HL-60 (cell line): ENCODE measurements at regions not wholly inside any gene's neighbourhood (a gene's known extent, or its start where the extent isn't known, plus 50 kb on each side); places are given as distances from the start of the nearest gene placed in this dataset.

Experiments
- DNase-seq, 2 experiments: peaks; one replicate each; pipeline ENCODE4 v3.0.0-alpha.2; 2010 to 2020; ENCODE audit warnings: low read depth in 1 of 2, low spot score in 1 of 2
- H3K27ac ChIP-seq: fragments of 250-450 bp; sonication (Bioruptor Pico); replicated peaks from 2 replicates; pipeline ENCODE4 v1.5.1; 2020; ENCODE audit warnings: mild to moderate bottlenecking, moderate library complexity
- H3K27me3 ChIP-seq: fragments of 250-450 bp; sonication (Bioruptor Pico); 2 replicates; pipeline ENCODE4 v1.5.1; 2021; ENCODE audit warnings: mild to moderate bottlenecking, moderate library complexity; ENCODE audit not compliant: insufficient read depth, poor library complexity, severe bottlenecking
- H3K4me3 ChIP-seq: replicated peaks from 2 replicates; pipeline ENCODE4 v1.5.1; 2011; ENCODE audit warnings: mild to moderate bottlenecking, control low read depth, low read length; ENCODE audit not compliant: insufficient read depth
- GABPA ChIP-seq: IDR thresholded peaks from 2 replicates; pipeline ENCODE4 v1.6.1; 2012; ENCODE audit warnings: low read depth
- POLR2AphosphoS5 ChIP-seq: IDR thresholded peaks from 2 replicates; pipeline ENCODE4 v1.6.1; 2012; ENCODE audit warnings: low read depth
- SPI1 ChIP-seq: IDR thresholded peaks from 2 replicates; pipeline ENCODE4 v1.6.1; 2012; ENCODE audit warnings: low read depth, mild to moderate bottlenecking, borderline replicate concordance
- TF ChIP-seq, protein P1 (sequence below): IDR thresholded peaks from one replicate; pipeline ENCODE4 v1.5.1; 2011; ENCODE audit warnings: low read length, control low read depth, inconsistent platforms; ENCODE audit not compliant: insufficient read depth
- TF ChIP-seq, protein P2 (sequence below): IDR thresholded peaks from 2 replicates; pipeline ENCODE4 v1.6.1; 2012; ENCODE audit warnings: low read depth; ENCODE audit not compliant: insufficient replicate concordance

DNA sequence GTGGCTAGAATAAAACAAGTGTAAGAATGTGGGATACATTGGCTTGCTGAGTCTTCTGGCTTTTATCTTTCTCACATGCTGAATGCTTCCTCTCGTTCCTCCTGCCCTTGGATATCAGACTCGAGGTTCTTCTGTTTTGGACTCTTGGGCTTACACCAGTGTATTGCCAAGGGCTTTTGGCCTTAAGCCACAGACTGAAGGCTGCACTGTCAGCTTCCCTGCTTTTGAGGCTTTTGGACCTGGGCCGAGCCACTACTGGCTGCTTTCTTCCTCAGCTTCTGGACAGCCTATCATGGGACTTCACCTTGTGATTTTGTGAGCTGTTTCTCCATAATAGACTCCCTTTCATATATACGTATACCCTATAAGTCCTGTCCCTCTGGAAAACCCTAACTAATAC is 300.9 kb upstream of the STXBP6 start:
- Histone ChIP-seq H3K4me3 (no peak overlapping the region), H3K27me3 (no peaks in the 10 kb centered on the region), H3K27ac (no peak overlapping the region)
- no peak for DNase-seq
- no peak for TF ChIP-seq GABPA
- TF ChIP-seq POLR2AphosphoS5: no peak
- TF ChIP-seq SPI1: no peak
- TF ChIP-seq, protein P1, sequence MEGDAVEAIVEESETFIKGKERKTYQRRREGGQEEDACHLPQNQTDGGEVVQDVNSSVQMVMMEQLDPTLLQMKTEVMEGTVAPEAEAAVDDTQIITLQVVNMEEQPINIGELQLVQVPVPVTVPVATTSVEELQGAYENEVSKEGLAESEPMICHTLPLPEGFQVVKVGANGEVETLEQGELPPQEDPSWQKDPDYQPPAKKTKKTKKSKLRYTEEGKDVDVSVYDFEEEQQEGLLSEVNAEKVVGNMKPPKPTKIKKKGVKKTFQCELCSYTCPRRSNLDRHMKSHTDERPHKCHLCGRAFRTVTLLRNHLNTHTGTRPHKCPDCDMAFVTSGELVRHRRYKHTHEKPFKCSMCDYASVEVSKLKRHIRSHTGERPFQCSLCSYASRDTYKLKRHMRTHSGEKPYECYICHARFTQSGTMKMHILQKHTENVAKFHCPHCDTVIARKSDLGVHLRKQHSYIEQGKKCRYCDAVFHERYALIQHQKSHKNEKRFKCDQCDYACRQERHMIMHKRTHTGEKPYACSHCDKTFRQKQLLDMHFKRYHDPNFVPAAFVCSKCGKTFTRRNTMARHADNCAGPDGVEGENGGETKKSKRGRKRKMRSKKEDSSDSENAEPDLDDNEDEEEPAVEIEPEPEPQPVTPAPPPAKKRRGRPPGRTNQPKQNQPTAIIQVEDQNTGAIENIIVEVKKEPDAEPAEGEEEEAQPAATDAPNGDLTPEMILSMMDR: no peak

GRCh38 chr14:25350021-25350420 is 300.1 kb upstream of the STXBP6 start:
- no peak for DNase-seq
- Histone ChIP-seq H3K4me3 (no peak overlapping the region), H3K27me3 (no peaks in the 10 kb centered on the region), H3K27ac (no peak overlapping the region)
- TF ChIP-seq, protein P1: no peak
- TF ChIP-seq SPI1: no peak
- no peak for TF ChIP-seq POLR2AphosphoS5
- TF ChIP-seq, protein P2, sequence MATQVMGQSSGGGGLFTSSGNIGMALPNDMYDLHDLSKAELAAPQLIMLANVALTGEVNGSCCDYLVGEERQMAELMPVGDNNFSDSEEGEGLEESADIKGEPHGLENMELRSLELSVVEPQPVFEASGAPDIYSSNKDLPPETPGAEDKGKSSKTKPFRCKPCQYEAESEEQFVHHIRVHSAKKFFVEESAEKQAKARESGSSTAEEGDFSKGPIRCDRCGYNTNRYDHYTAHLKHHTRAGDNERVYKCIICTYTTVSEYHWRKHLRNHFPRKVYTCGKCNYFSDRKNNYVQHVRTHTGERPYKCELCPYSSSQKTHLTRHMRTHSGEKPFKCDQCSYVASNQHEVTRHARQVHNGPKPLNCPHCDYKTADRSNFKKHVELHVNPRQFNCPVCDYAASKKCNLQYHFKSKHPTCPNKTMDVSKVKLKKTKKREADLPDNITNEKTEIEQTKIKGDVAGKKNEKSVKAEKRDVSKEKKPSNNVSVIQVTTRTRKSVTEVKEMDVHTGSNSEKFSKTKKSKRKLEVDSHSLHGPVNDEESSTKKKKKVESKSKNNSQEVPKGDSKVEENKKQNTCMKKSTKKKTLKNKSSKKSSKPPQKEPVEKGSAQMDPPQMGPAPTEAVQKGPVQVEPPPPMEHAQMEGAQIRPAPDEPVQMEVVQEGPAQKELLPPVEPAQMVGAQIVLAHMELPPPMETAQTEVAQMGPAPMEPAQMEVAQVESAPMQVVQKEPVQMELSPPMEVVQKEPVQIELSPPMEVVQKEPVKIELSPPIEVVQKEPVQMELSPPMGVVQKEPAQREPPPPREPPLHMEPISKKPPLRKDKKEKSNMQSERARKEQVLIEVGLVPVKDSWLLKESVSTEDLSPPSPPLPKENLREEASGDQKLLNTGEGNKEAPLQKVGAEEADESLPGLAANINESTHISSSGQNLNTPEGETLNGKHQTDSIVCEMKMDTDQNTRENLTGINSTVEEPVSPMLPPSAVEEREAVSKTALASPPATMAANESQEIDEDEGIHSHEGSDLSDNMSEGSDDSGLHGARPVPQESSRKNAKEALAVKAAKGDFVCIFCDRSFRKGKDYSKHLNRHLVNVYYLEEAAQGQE: no peak
- TF ChIP-seq GABPA: no peak

GRCh38 chr14:25349269-25349668 is 299.3 kb upstream of the STXBP6 start:
- Histone ChIP-seq H3K4me3 (no peak overlapping the region), H3K27me3 (no peaks in the 10 kb centered on the region), H3K27ac (no peak overlapping the region)
- no peak for DNase-seq
- TF ChIP-seq SPI1 (no peak), POLR2AphosphoS5 (no peak), GABPA (no peak)
- TF ChIP-seq, protein P1: no peak
- TF ChIP-seq, protein P2: no peak

GRCh38 chr14:25340882-25341281 is 290.9 kb upstream of the STXBP6 start:
- DNase-seq: no peak
- Histone ChIP-seq H3K27me3 (no peaks in the 10 kb centered on the region), H3K27ac (no peak overlapping the region), H3K4me3 (no peak overlapping the region)
- TF ChIP-seq GABPA (no peak), POLR2AphosphoS5 (no peak), SPI1 (no peak)
- TF ChIP-seq, protein P2: no peak
- TF ChIP-seq, protein P1: no peak
